Glutamatergic neuron (in vitro differentiated cells): ENCODE measurements at regions not wholly inside any gene's neighbourhood (a gene's known extent, or its start where the extent isn't known, plus 50 kb on each side); places are given as distances from the start of the nearest gene placed in this dataset.

Experiments used
- DNase-seq: peaks from one replicate; pipeline ENCODE4 v3.0.0; 2022
- H3K27ac Mint-ChIP-seq: one replicate; pipeline ENCODE4 v1.8.0; 2020; ENCODE audit warnings: mild to moderate bottlenecking, mixed read lengths, inconsistent platforms; ENCODE audit not compliant: unreplicated experiment
- H3K27me3 Mint-ChIP-seq: one replicate; pipeline ENCODE4 v1.8.0; 2020; ENCODE audit warnings: mild to moderate bottlenecking, moderate library complexity, mixed read lengths, inconsistent platforms; ENCODE audit not compliant: unreplicated experiment
- H3K36me3 Mint-ChIP-seq: one replicate; pipeline ENCODE4 v1.8.0; 2020; ENCODE audit warnings: mild to moderate bottlenecking, mixed read lengths, inconsistent platforms; ENCODE audit not compliant: unreplicated experiment
- H3K4me1 Mint-ChIP-seq: one replicate; pipeline ENCODE4 v1.8.0; 2020; ENCODE audit warnings: mild to moderate bottlenecking, low read depth, mixed read lengths, inconsistent platforms; ENCODE audit not compliant: unreplicated experiment
- H3K4me3 Mint-ChIP-seq: one replicate; pipeline ENCODE4 v1.8.0; 2020; ENCODE audit warnings: mild to moderate bottlenecking, mixed read lengths, inconsistent platforms; ENCODE audit not compliant: unreplicated experiment
- H3K9me3 Mint-ChIP-seq: one replicate; pipeline ENCODE4 v1.8.0; 2020; ENCODE audit warnings: mild to moderate bottlenecking, moderate library complexity, mixed read lengths, inconsistent platforms; ENCODE audit not compliant: unreplicated experiment
- CTCF ChIP-seq: fragments of 200-600 bp; sonication (generic); IDR thresholded peaks from one replicate; pipeline ENCODE4 v1.5.0; 2021; ENCODE audit not compliant: partially characterized antibody, unreplicated experiment

- Mint-ChIP-seq H3K4me1 (peaks cover 6% of the 10 kb centered on the region), H3K27ac (no peak overlapping the region), H3K27me3 (no peaks in the 10 kb centered on the region), H3K36me3 (peaks cover 3% of the 10 kb centered on the region), H3K4me3 (no peak overlapping the region), H3K9me3 (no peaks in the 10 kb centered on the region)
- no peak for DNase-seq
- no peak for TF ChIP-seq CTCF
Measured at GRCh38 chr9:86722706-86723075, 224.6 kb downstream of the GAS1 start.

GRCh38 chr9:86721843-86722705, 225.2 kb downstream of the GAS1 start:
- DNase-seq, result no peak
- Mint-ChIP-seq H3K36me3 (no peaks in the 10 kb centered on the region), H3K4me1 (peaks cover 6% of the 10 kb centered on the region), H3K4me3 (peak overlapping the region; percentile 59), H3K27me3 (no peaks in the 10 kb centered on the region), H3K27ac (peak overlapping the region; percentile 50), H3K9me3 (no peaks in the 10 kb centered on the region)
- no peak for TF ChIP-seq CTCF

GRCh38 chr9:86721226-86721781, 226.0 kb downstream of the GAS1 start:
- H3K36me3 Mint-ChIP-seq, result no peaks in the 10 kb centered on the region
- no peaks in the 10 kb centered on the region for H3K27me3 Mint-ChIP-seq
- H3K4me3 Mint-ChIP-seq, result peak overlapping the region; percentile 59
- peak overlapping the region; percentile 50 for H3K27ac Mint-ChIP-seq
- H3K4me1 Mint-ChIP-seq, result peaks cover 6% of the 10 kb centered on the region
- DNase-seq, result no peak
- no peak for TF ChIP-seq CTCF
- no peaks in the 10 kb centered on the region for H3K9me3 Mint-ChIP-seq

DNA sequence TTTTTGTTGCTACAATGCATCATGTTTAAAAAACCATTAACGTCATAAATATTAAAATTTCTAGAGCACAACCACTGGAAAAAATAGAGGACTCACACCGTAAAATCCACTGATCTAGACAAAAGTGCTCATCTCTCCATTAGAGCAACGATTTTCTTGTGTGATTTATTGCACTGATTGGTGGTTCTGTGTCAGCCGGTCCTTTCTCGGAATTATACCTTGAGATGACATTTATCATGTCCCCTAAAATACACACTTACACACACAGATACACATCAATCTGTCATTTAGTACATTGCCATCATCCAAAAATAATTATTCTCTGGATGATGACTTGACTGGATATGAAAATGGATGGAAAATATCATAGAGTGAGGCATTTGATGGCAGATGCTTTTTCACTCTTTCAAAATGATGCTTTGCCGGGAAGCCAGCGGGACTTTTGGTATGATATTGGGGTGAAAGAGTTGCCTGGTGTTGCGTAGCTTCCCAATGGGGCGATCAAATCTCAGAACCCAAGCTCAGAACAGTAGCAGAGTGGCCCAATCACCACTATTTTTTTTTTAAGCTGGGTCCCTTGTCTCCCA, 226.6 kb downstream of the GAS1 start:
- Mint-ChIP-seq H3K4me3 (no peak overlapping the region), H3K27me3 (no peaks in the 10 kb centered on the region), H3K4me1 (peaks cover 6% of the 10 kb centered on the region), H3K27ac (no peak overlapping the region), H3K36me3 (no peaks in the 10 kb centered on the region), H3K9me3 (no peaks in the 10 kb centered on the region)
- no peak for DNase-seq
- no peak for TF ChIP-seq CTCF
